Uterus (tissue), 3 donors: ENCODE measurements at regions not wholly inside any gene's neighbourhood (a gene's known extent, or its start where the extent isn't known, plus 50 kb on each side); places are given as distances from the start of the nearest gene placed in this dataset.

ENCODE experiments used
- DNase-seq, 2 donors: peaks; one replicate each; pipeline ENCODE4 v3.0.0-alpha.2; 2019 to 2020
- H3K27ac ChIP-seq, 2 donors: fragments of 200-600 bp; sonication (generic); 1 replicate in 1 of 2; 2 replicates in 1 of 2; pipeline ENCODE4 v1.5.1; 2016 to 2018
- H3K27me3 ChIP-seq, 2 donors: fragments of 200-600 bp; sonication (generic); one replicate each; pipeline ENCODE4 v1.5.1; 2018 to 2019; ENCODE audit warnings: control low read depth in 1 of 2
- H3K36me3 ChIP-seq, 2 donors: fragments of 200-600 bp; sonication (generic); one replicate each; pipeline ENCODE4 v1.5.1; 2019; ENCODE audit warnings: control low read depth in 1 of 2
- H3K4me1 ChIP-seq, 2 donors: fragments of 200-600 bp; sonication (generic); one replicate each; pipeline ENCODE4 v1.5.1; 2018 to 2019; ENCODE audit warnings: control low read depth in 1 of 2
- H3K4me3 ChIP-seq, 2 donors: fragments of 200-600 bp; sonication (generic); 1 replicate in 1 of 2; 2 replicates in 1 of 2; pipeline ENCODE4 v1.5.1; 2018 to 2019; ENCODE audit warnings: mild to moderate bottlenecking in 1 of 2
- H3K9me3 ChIP-seq, 2 donors: fragments of 200-600 bp; sonication (generic); one replicate each; pipeline ENCODE4 v1.5.1; 2019; ENCODE audit warnings: control low read depth in 1 of 2
- CTCF ChIP-seq, 4 experiments: fragments of 200-600 bp in 2 of 4; fragments of 450-650 bp in 2 of 4; sonication (generic) in 2 of 4; IDR thresholded peaks; one replicate each; pipeline ENCODE4 v1.5.1; 2016 to 2019; ENCODE audit warnings: antibody characterized with exemption in 4 of 4, mild to moderate bottlenecking in 2 of 4, moderate library complexity in 1 of 4
- POLR2A ChIP-seq, 2 donors: fragments of 450-650 bp; IDR thresholded peaks; one replicate each; pipeline ENCODE4 v1.6.1; 2016; ENCODE audit warnings: antibody characterized with exemption in 2 of 2, mild to moderate bottlenecking in 1 of 2, moderate library complexity in 1 of 2
- intact Hi-C: fragments of 100-400 bp; cut with DNase I; formaldehyde crosslinking; loops from one replicate; pipeline ENCODE4 v1.15.1; 2023; ENCODE audit warnings: low total_unique reads
- donor health status: DM: yes; HTN: yes; CAD: no.

GRCh38 chr12:126952096-126953007 lies 1314.6 kb upstream of the TMEM132C start:
- no peak for DNase-seq
- no peaks in the 10 kb centered on the region for H3K9me3 ChIP-seq
- H3K4me1 ChIP-seq: no peaks in the 10 kb centered on the region
- H3K27ac ChIP-seq: no peak overlapping the region
- no peaks in the 10 kb centered on the region for H3K27me3 ChIP-seq
- H3K4me3 ChIP-seq: no peak overlapping the region
- no peaks in the 10 kb centered on the region for H3K36me3 ChIP-seq
- intact Hi-C loops: no loop called here
- TF ChIP-seq CTCF (IDR thresholded peaks at IDR 0.05) (no peak), POLR2A (IDR thresholded peaks at IDR 0.05) (no peak)

GRCh38 chr12:126953365-126953889 lies 1313.5 kb upstream of the TMEM132C start:
- H3K36me3 ChIP-seq: no peaks in the 10 kb centered on the region
- no peaks in the 10 kb centered on the region for H3K9me3 ChIP-seq
- intact Hi-C loops: no loop called here
- H3K4me3 ChIP-seq: no peak overlapping the region
- DNase-seq: no peak
- no peaks in the 10 kb centered on the region for H3K4me1 ChIP-seq
- TF ChIP-seq POLR2A (IDR thresholded peaks at IDR 0.05) (no peak), CTCF (IDR thresholded peaks at IDR 0.05) (no peak)
- H3K27ac ChIP-seq: no peak overlapping the region
- H3K27me3 ChIP-seq: no peaks in the 10 kb centered on the region

- H3K27me3 ChIP-seq: no peaks in the 10 kb centered on the region
- no peak for TF ChIP-seq POLR2A (IDR thresholded peaks at IDR 0.05)
- no peak for TF ChIP-seq CTCF (IDR thresholded peaks at IDR 0.05)
- H3K9me3 ChIP-seq: no peaks in the 10 kb centered on the region
- no peaks in the 10 kb centered on the region for H3K36me3 ChIP-seq
- intact Hi-C loops: no loop called here
- H3K4me1 ChIP-seq: no peaks in the 10 kb centered on the region
- H3K27ac ChIP-seq: no peak overlapping the region
- DNase-seq: no peak
- no peak overlapping the region for H3K4me3 ChIP-seq
These were observed 1306.7 kb upstream of the TMEM132C start for GRCh38 chr12:126960221-126960620.

GRCh38 chr12:126960709-126961108 lies 1306.3 kb upstream of the TMEM132C start:
- Histone ChIP-seq H3K4me1 (no peaks in the 10 kb centered on the region), H3K36me3 (no peaks in the 10 kb centered on the region)
- no peak for DNase-seq

More at GRCh38 chr12:126960709-126961108, 1306.3 kb upstream of the TMEM132C start:
- Histone ChIP-seq H3K4me3 (no peak overlapping the region), H3K27ac (no peak overlapping the region), H3K27me3 (no peaks in the 10 kb centered on the region), H3K9me3 (no peaks in the 10 kb centered on the region)
- intact Hi-C loops: no loop called here
- no peak for TF ChIP-seq CTCF (IDR thresholded peaks at IDR 0.05)
- no peak for TF ChIP-seq POLR2A (IDR thresholded peaks at IDR 0.05)
